ENCODE measurements at regions not wholly inside any gene's neighbourhood (a gene's known extent, or its start where the extent isn't known, plus 50 kb on each side); places are given as distances from the start of the nearest gene placed in this dataset.

GRCh38 chr12:25842254-25842653 is 116.2 kb upstream of the RASSF8 start:
- TF ChIP-seq, protein P1, sequence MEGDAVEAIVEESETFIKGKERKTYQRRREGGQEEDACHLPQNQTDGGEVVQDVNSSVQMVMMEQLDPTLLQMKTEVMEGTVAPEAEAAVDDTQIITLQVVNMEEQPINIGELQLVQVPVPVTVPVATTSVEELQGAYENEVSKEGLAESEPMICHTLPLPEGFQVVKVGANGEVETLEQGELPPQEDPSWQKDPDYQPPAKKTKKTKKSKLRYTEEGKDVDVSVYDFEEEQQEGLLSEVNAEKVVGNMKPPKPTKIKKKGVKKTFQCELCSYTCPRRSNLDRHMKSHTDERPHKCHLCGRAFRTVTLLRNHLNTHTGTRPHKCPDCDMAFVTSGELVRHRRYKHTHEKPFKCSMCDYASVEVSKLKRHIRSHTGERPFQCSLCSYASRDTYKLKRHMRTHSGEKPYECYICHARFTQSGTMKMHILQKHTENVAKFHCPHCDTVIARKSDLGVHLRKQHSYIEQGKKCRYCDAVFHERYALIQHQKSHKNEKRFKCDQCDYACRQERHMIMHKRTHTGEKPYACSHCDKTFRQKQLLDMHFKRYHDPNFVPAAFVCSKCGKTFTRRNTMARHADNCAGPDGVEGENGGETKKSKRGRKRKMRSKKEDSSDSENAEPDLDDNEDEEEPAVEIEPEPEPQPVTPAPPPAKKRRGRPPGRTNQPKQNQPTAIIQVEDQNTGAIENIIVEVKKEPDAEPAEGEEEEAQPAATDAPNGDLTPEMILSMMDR (IDR thresholded peaks at IDR 0.05) = no peak
- no peak for TF ChIP-seq POLR2A (IDR thresholded peaks at IDR 0.05)

Measured in heart left ventricle (tissue), 13 donors.